ENCODE measurements at regions not wholly inside any gene's neighbourhood (a gene's known extent, or its start where the extent isn't known, plus 50 kb on each side); places are given as distances from the start of the nearest gene placed in this dataset.

DNA sequence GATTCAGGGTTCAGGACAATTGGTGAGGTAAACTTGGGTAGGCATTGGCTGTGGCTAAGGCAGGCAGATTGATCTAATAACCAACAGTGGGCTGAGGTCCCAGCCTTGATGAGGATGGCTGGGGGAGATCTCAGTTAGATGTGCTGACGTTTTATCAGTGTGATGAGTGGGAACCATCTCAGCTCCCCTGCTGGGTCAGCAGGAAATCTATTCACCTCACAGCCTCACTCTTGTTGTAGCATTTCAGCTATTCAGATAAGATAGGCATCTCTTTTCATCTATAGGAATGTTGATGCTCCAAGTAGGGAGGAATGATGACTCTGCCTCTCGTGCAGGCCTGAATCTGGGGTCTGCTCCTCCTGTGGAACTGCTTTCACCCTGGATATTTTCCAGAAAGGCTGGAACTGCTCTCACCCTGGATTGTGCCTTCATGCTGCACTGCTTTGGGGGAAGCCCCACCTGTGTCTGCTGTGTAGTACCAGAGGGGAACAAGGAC is 973.7 kb downstream of the NSUN3 start:
- no peak overlapping the region for H2BK12ac ChIP-seq (ENCODE audit: low read length in 2 of 2)
- H3K4me1 ChIP-seq (ENCODE audit: control insufficient read depth, insufficient read depth, low read depth, low read length), result no peaks in the 10 kb centered on the region
- no peaks in the 10 kb centered on the region for H3K27me3 ChIP-seq (ENCODE audit: control insufficient read depth in 1 of 2, insufficient read depth in 1 of 2, low read length in 2 of 2)
- no peak overlapping the region for H2BK15ac ChIP-seq (ENCODE audit: low read depth, poor library complexity, severe bottlenecking)
- H2BK120ac ChIP-seq (ENCODE audit: low read depth, low read length), result no peak overlapping the region
- WGBS, result 17% methylated on average over 1 of the region's 2 CpGs
- no peak overlapping the region for H2AK5ac ChIP-seq (ENCODE audit: low read length, severe bottlenecking)
- no peak overlapping the region for H2AFZ ChIP-seq (ENCODE audit: low read depth, low read length)
- no peak overlapping the region for H3K9ac ChIP-seq (ENCODE audit: low read length)
- H3K9me3 ChIP-seq (ENCODE audit: control insufficient read depth, low read length), result peaks cover 6% of the 10 kb centered on the region
- H3K79me1 ChIP-seq (replicated peaks; ENCODE audit: low read length, poor library complexity, severe bottlenecking), result no peaks in the 10 kb centered on the region
- H3K23ac ChIP-seq (ENCODE audit: low read length in 2 of 2), result no peak overlapping the region
- no peak overlapping the region for H3K4me2 ChIP-seq (ENCODE audit: low read length, poor library complexity, severe bottlenecking)
- H3K4ac ChIP-seq (ENCODE audit: low read depth in 1 of 2, low read length in 2 of 2), result no peak overlapping the region
- H3K36me3 ChIP-seq (ENCODE audit: control insufficient read depth in 1 of 2, insufficient read depth in 2 of 2, low read depth in 1 of 2, low read length in 2 of 2), result no peaks in the 10 kb centered on the region
- H3K18ac ChIP-seq (ENCODE audit: low read depth in 1 of 2, low read length in 2 of 2), result no peak overlapping the region
- H2BK5ac ChIP-seq (ENCODE audit: low read depth, low read length, poor library complexity, severe bottlenecking), result no peak overlapping the region
- no peak overlapping the region for H3K27ac ChIP-seq (ENCODE audit: low read length, poor library complexity, severe bottlenecking)
- H4K8ac ChIP-seq (ENCODE audit: low read length), result no peak overlapping the region
- no peak overlapping the region for H3K14ac ChIP-seq (ENCODE audit: low read length in 2 of 2)
- no peak overlapping the region for H4K91ac ChIP-seq (ENCODE audit: low read length)
- no peak for DNase-seq
- H3K4me3 ChIP-seq (ENCODE audit: insufficient read depth in 1 of 2, low read depth in 1 of 2, low read length in 2 of 2), result no peak overlapping the region

DNA sequence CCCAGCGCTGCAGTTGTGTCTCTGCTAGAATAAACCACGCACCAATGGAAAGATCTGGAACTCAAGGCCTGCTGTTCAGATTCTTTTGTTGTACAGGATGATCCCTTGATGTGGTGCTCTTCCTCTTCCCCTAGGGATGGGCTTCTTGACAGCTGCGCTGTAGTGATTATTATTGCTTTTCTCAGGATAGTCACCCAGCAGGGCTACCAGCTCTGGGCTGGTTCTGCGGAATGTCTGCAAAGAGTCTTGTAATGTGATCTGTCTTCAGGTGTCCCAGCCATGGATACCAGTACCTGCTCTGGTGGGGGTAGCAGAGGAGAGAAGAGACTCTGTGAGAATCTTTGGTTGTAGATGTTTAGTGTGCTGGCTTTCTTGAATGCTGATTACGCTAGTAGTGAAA is 974.2 kb downstream of the NSUN3 start:
- Histone ChIP-seq H3K23ac (ENCODE audit: low read length in 2 of 2) (no peak overlapping the region), H2BK15ac (ENCODE audit: low read depth, poor library complexity, severe bottlenecking) (no peak overlapping the region), H3K27me3 (ENCODE audit: control insufficient read depth in 1 of 2, insufficient read depth in 1 of 2, low read length in 2 of 2) (no peaks in the 10 kb centered on the region), H3K18ac (ENCODE audit: low read depth in 1 of 2, low read length in 2 of 2) (no peak overlapping the region), H3K4me1 (ENCODE audit: control insufficient read depth, insufficient read depth, low read depth, low read length) (no peaks in the 10 kb centered on the region), H3K36me3 (ENCODE audit: control insufficient read depth in 1 of 2, insufficient read depth in 2 of 2, low read depth in 1 of 2, low read length in 2 of 2) (no peaks in the 10 kb centered on the region), H4K91ac (ENCODE audit: low read length) (no peak overlapping the region), H2AK5ac (ENCODE audit: low read length, severe bottlenecking) (no peak overlapping the region), H3K9ac (ENCODE audit: low read length) (no peak overlapping the region), H3K4ac (ENCODE audit: low read depth in 1 of 2, low read length in 2 of 2) (no peak overlapping the region), H3K4me3 (ENCODE audit: insufficient read depth in 1 of 2, low read depth in 1 of 2, low read length in 2 of 2) (no peak overlapping the region), H3K9me3 (ENCODE audit: control insufficient read depth, low read length) (peaks cover 6% of the 10 kb centered on the region), H3K27ac (ENCODE audit: low read length, poor library complexity, severe bottlenecking) (no peak overlapping the region), H4K8ac (ENCODE audit: low read length) (no peak overlapping the region), H2AFZ (ENCODE audit: low read depth, low read length) (no peak overlapping the region), H3K14ac (ENCODE audit: low read length in 2 of 2) (no peak overlapping the region), H2BK120ac (ENCODE audit: low read depth, low read length) (no peak overlapping the region), H2BK12ac (ENCODE audit: low read length in 2 of 2) (no peak overlapping the region), H3K79me1 (replicated peaks; ENCODE audit: low read length, poor library complexity, severe bottlenecking) (no peaks in the 10 kb centered on the region), H2BK5ac (ENCODE audit: low read depth, low read length, poor library complexity, severe bottlenecking) (no peak overlapping the region), H3K4me2 (ENCODE audit: low read length, poor library complexity, severe bottlenecking) (no peak overlapping the region)
- no peak for DNase-seq
- WGBS, result 90% methylated on average over 5 of the region's 5 CpGs

DNA sequence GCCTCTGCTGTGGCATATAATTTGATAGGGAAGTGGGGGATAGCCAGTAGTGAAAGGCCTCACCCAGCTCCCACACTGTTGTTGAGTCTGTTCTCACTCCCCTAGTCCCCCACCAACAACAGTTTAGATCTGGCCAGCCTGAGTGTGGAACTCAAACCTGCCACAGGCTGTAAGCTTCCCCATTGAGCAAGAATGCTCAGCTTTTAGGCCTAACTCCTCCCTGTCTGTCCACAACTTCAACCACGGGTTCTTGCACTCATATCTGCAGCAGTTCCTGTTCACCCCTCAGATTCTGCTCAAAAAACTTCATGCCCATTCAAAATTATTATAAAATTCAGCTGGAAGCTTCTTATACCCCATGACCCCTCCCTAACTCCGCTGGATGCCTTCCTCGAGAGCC is 975.1 kb downstream of the NSUN3 start:
- Histone ChIP-seq H3K4me1 (ENCODE audit: control insufficient read depth, insufficient read depth, low read depth, low read length) (no peaks in the 10 kb centered on the region), H2BK5ac (ENCODE audit: low read depth, low read length, poor library complexity, severe bottlenecking) (no peak overlapping the region), H2AFZ (ENCODE audit: low read depth, low read length) (no peak overlapping the region), H3K23ac (ENCODE audit: low read length in 2 of 2) (no peak overlapping the region), H3K14ac (ENCODE audit: low read length in 2 of 2) (no peak overlapping the region), H2AK5ac (ENCODE audit: low read length, severe bottlenecking) (no peak overlapping the region), H3K4ac (ENCODE audit: low read depth in 1 of 2, low read length in 2 of 2) (no peak overlapping the region), H4K91ac (ENCODE audit: low read length) (no peak overlapping the region), H2BK12ac (ENCODE audit: low read length in 2 of 2) (no peak overlapping the region), H3K27ac (ENCODE audit: low read length, poor library complexity, severe bottlenecking) (no peak overlapping the region), H3K79me1 (replicated peaks; ENCODE audit: low read length, poor library complexity, severe bottlenecking) (no peaks in the 10 kb centered on the region), H2BK15ac (ENCODE audit: low read depth, poor library complexity, severe bottlenecking) (no peak overlapping the region), H3K9me3 (ENCODE audit: control insufficient read depth, low read length) (peaks cover 6% of the 10 kb centered on the region), H4K8ac (ENCODE audit: low read length) (no peak overlapping the region), H3K4me2 (ENCODE audit: low read length, poor library complexity, severe bottlenecking) (no peak overlapping the region), H3K9ac (ENCODE audit: low read length) (no peak overlapping the region), H3K36me3 (ENCODE audit: control insufficient read depth in 1 of 2, insufficient read depth in 2 of 2, low read depth in 1 of 2, low read length in 2 of 2) (no peaks in the 10 kb centered on the region), H3K18ac (ENCODE audit: low read depth in 1 of 2, low read length in 2 of 2) (no peak overlapping the region), H3K4me3 (ENCODE audit: insufficient read depth in 1 of 2, low read depth in 1 of 2, low read length in 2 of 2) (no peak overlapping the region), H2BK120ac (ENCODE audit: low read depth, low read length) (no peak overlapping the region), H3K27me3 (ENCODE audit: control insufficient read depth in 1 of 2, insufficient read depth in 1 of 2, low read length in 2 of 2) (no peaks in the 10 kb centered on the region)
- 82% methylated on average over 1 of the region's 3 CpGs for WGBS
- no peak for DNase-seq

DNA sequence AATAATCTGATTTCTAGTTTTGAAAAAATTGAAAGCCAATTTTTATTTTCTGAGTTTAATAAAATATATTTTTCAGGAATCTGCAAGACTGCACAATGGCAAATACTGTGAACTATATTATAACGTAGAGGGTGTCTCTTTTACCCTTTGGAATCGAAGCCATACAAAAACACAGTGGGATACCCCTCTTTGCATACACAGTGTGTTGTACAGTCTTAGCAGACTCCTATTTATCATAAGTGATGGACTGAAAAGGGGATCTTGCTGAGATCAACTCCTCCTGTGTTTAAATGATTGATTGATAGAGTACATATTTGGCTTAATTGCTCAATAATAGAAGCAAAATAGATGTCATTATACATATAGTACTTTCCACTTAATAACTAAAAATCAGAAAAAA is 981.2 kb downstream of the NSUN3 start:
- H2BK15ac ChIP-seq (ENCODE audit: low read depth, poor library complexity, severe bottlenecking), result no peak overlapping the region
- no peaks in the 10 kb centered on the region for H3K79me1 ChIP-seq (replicated peaks; ENCODE audit: low read length, poor library complexity, severe bottlenecking)
- no peak overlapping the region for H2BK12ac ChIP-seq (ENCODE audit: low read length in 2 of 2)
- H3K9ac ChIP-seq (ENCODE audit: low read length), result no peak overlapping the region
- H2AFZ ChIP-seq (ENCODE audit: low read depth, low read length), result no peak overlapping the region
- H3K27ac ChIP-seq (ENCODE audit: low read length, poor library complexity, severe bottlenecking), result no peak overlapping the region
- no peak overlapping the region for H2AK5ac ChIP-seq (ENCODE audit: low read length, severe bottlenecking)
- no peak overlapping the region for H3K4me2 ChIP-seq (ENCODE audit: low read length, poor library complexity, severe bottlenecking)
- no peak overlapping the region for H4K91ac ChIP-seq (ENCODE audit: low read length)
- H3K27me3 ChIP-seq (ENCODE audit: control insufficient read depth in 1 of 2, insufficient read depth in 1 of 2, low read length in 2 of 2), result no peaks in the 10 kb centered on the region
- H3K4ac ChIP-seq (ENCODE audit: low read depth in 1 of 2, low read length in 2 of 2), result no peak overlapping the region
- no peak overlapping the region for H2BK5ac ChIP-seq (ENCODE audit: low read depth, low read length, poor library complexity, severe bottlenecking)
- no peaks in the 10 kb centered on the region for H3K4me1 ChIP-seq (ENCODE audit: control insufficient read depth, insufficient read depth, low read depth, low read length)
- no peak overlapping the region for H4K8ac ChIP-seq (ENCODE audit: low read length)
- H3K18ac ChIP-seq (ENCODE audit: low read depth in 1 of 2, low read length in 2 of 2), result no peak overlapping the region
- no peak overlapping the region for H3K23ac ChIP-seq (ENCODE audit: low read length in 2 of 2)
- peaks cover 6% of the 10 kb centered on the region for H3K9me3 ChIP-seq (ENCODE audit: control insufficient read depth, low read length)
- 76% methylated on average over 2 of the region's 2 CpGs for WGBS
- H2BK120ac ChIP-seq (ENCODE audit: low read depth, low read length), result no peak overlapping the region
- H3K4me3 ChIP-seq (ENCODE audit: insufficient read depth in 1 of 2, low read depth in 1 of 2, low read length in 2 of 2), result no peak overlapping the region
- DNase-seq, result no peak
- H3K14ac ChIP-seq (ENCODE audit: low read length in 2 of 2), result no peak overlapping the region
- H3K36me3 ChIP-seq (ENCODE audit: control insufficient read depth in 1 of 2, insufficient read depth in 2 of 2, low read depth in 1 of 2, low read length in 2 of 2), result no peaks in the 10 kb centered on the region
